ENCODE measurements at regions not wholly inside any gene's neighbourhood (a gene's known extent, or its start where the extent isn't known, plus 50 kb on each side); places are given as distances from the start of the nearest gene placed in this dataset.

- TF ChIP-seq POLR2A (IDR thresholded peaks at IDR 0.05), result no peak
- TF ChIP-seq CTCF (IDR thresholded peaks at IDR 0.05), result no peak
Observed at GRCh38 chr14:43449291-43449690, 1057.8 kb downstream of the FSCB start.
